Hematopoietic multipotent progenitor cell treated with erythropoietin and hydrocortisone succinate and interleukin-3 and kit ligand, for 17 days (in vitro differentiated cells): ENCODE measurements at regions not wholly inside any gene's neighbourhood (a gene's known extent, or its start where the extent isn't known, plus 50 kb on each side); places are given as distances from the start of the nearest gene placed in this dataset.
"Not testable (repeated sequence)": the region's sequence is repeated elsewhere in the genome, so short reads cannot be mapped to it uniquely, and the experiment has no call there.

Experiments
- DNase-seq: peaks from one replicate; pipeline ENCODE4 v3.0.0-alpha.2; 2015; ENCODE audit warnings: low spot score

DNA sequence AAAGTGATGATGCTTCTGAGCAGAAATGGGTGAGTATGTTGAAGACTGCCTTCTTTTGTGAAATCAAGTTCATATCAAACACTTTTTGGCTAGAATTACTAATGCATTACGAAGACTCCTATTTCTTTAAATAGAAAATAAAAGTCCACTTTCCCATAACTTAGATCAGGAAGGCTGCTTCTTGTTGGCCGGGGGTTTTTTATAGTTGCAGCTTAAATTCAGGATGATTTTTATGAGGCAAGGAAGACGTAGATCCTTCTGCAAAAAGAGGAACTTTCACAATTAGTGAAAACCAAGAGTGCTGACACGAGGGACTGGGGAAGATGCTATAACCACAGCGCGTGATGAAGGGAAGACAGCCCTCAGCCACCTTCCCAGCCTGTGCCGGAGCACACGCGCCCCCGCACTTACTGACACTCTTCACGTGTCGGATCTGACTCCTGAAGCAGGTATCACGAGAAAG lies 206.1 kb upstream of the PRDM1 start:
- no peak for DNase-seq

DNA sequence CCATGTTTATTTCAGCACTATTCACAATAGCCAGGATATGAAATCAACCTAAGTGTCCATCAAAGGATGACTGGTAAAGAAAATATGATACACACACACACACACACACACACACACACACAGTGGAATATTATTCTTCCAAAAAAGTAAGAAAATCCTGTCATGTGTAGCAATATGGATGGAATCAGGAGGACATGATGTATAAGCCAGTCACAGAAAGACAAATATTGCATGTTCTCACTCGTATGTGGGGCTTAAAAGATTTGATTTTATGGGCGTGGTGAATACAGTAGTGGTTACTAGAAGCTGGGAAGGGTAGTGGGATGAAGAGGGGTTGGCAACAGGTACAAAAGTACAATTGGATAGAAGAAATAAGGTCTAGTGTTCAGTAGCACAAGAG lies 207.0 kb upstream of the PRDM1 start:
- DNase-seq, result no peak

DNA sequence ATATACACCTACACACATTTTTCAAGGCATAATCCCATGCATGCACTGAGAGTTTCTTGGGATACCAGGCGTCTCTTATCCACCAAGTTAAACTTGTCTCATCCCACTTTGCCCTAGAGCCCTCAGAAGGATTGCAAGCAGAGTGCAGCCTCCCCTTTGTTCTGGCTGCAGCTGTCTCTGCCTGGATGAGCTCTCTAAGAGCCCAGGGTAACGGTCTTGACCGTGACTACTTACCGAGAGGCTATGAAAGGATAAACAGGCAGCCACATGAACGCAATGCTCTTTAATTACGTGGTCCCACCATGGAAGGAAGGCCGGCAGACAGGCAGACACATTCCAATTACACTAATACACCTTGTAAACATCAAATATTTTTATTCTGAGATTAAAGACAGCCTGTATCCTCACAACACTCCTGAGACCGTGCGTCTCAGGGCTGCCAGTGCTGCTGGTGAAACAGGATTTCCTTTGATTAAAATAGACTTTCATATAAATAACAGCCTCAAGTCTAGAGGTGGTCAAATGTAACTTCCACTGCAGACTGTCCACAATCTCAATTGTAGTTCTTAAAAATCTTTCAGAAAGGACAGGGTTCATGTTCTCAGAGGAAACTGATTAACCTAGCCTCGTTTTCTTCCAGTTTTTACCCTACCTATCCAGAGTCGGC lies 210.0 kb upstream of the PRDM1 start:
- no peak for DNase-seq

- no peak for DNase-seq
Observed at GRCh38 chr6:105874835-105875626, 211.1 kb upstream of the PRDM1 start.

DNA sequence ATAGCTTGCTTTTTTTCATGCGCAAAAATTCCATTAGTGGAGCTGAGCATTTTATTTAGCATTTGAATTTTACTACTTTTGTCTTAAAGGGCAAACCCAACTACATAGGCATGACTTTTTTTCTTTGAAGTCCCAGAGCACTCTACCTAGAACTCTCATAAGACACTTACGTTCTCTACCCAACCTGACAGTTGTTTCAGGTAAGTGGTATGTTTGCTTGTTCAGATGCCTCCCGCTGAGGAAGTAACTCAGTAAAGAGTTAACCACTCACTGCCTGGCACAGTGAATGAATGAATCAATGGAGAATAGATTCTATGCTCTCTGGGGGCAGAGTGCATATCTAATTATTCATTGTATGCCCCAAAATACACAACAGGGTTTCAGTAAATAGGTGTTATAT lies 212.3 kb upstream of the PRDM1 start:
- no peak for DNase-seq

- DNase-seq, result no peak
Observed at GRCh38 chr6:105873211-105873704, 212.9 kb upstream of the PRDM1 start.

DNA sequence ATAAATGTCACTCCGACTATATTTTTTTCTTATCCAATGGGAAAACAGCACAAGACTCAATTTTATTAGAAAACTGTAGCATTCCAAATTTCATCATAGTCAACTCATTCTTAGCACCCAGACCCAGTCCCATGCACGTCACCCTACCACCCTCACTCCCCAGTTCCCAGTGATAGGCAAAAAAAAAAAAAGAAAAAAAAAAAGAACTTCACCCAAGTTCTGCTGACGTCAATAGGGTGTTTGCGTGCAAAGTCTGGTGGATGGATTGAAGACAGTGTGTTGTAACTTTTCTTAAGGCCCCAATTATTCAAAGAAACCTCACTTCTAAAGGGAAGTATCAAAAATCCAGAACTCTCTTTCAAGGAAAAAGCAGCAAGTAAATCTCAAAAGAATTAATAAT lies 213.9 kb upstream of the PRDM1 start:
- no peak for DNase-seq

GRCh38 chr6:105871542-105871941 lies 214.6 kb upstream of the PRDM1 start:
- DNase-seq, result no peak

- no peak for DNase-seq
Observed at GRCh38 chr6:105869835-105870440, 216.2 kb upstream of the PRDM1 start.

- DNase-seq, result no peak
Observed at GRCh38 chr6:105868823-105869460, 217.2 kb upstream of the PRDM1 start.

DNA sequence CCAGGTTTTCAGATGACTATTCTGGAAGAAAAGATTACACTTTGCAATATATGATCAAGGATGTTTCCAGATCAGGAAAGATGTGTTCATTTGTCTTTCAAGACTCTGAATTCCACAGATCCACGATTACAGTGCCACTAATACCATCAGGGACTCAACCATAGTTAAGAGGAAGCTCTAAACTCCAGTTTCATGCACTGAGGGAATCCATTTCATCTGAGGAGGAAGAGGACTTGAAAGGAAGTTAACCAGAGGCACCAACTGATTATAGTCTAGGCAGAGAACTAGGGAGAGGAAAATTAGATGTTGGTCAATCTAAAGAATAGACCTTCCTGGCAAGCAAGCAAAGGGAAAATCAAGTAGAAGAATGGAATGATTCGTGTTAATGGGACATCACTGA lies 218.3 kb upstream of the PRDM1 start:
- DNase-seq, result no peak

DNA sequence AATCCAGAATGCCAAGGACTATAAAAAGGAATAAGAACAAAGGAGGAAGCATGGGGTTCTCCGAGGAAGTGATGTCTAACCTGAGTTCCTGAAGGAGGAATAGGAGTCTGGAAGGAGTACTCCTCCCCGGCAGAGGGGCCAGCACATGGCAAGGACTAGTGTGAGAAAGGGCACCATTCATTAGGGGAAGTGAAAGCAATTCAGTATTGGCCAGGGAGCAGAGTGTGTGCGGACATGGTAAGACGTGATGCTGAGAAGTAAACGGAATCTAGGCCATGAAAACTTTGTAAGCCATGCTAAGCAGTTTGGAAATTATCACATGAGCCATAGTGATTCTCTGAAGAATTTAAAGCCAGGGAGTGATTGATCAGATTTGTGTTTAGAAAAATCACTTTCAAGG lies 218.9 kb upstream of the PRDM1 start:
- no peak for DNase-seq

DNA sequence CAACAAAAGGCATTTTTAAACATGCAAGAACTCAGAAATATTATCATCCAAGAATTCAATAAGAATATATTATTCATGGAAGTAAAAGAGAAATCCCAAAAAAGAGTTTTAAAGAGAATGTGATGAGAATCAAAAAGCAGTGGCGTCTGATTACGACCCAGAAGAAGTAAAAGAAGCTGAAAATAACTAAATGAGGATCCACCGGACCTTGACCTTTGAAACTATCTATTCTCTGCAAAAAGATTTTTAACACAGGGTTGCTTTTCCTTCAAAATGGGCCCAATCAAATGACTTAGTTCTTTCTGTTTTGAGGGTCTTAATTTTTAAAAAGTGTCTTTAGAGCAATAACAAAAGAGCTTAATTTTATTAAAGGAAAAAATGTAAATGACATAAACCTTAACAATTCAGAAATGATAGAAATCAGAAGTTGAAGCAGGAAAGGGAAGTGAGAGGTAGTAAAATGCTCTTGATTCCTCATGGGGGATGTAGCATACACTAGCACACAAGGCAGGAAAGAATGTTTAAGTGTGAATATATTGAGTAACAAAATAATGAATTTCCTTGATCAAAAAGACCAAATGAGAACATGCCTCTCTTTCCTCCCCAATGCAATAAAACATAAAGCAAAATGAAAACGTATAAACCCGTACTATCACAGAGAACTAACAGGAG lies 223.1 kb upstream of the PRDM1 start:
- no peak for DNase-seq

GRCh38 chr6:105860927-105861326 lies 225.2 kb upstream of the PRDM1 start:
- not testable (repeated sequence) for DNase-seq

GRCh38 chr6:105859457-105859856 lies 226.7 kb upstream of the PRDM1 start:
- DNase-seq, result no peak

- DNase-seq, result not testable (repeated sequence)
Observed at GRCh38 chr6:105858639-105859038, 227.5 kb upstream of the PRDM1 start.

GRCh38 chr6:105855433-105855832 lies 230.7 kb upstream of the PRDM1 start:
- no peak for DNase-seq

DNA sequence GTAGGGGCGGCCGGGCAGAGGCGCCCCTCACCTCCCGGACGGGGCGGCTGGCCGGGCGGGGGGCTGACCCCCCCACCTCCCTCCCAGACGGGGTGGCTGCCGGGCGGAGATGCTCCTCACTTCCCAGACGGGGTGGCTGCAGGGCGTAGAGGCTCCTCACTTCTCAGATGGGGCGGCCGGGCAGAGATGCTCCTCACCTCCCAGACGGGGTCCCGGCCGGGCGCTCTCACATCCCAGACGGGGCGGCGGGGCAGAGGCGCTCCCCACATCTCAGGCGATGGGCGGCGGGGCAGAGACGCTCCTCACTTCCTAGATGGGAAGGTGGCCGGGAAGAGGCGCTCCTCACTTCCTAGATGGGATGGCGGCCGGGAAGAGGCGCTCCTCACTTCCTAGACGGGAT lies 232.2 kb upstream of the PRDM1 start:
- DNase-seq, result not testable (repeated sequence)

- no peak for DNase-seq
Observed at GRCh38 chr6:105851606-105852005, 234.5 kb upstream of the PRDM1 start.

- DNase-seq, result no peak
Observed at GRCh38 chr6:105851113-105851580, 235.0 kb upstream of the PRDM1 start.

DNA sequence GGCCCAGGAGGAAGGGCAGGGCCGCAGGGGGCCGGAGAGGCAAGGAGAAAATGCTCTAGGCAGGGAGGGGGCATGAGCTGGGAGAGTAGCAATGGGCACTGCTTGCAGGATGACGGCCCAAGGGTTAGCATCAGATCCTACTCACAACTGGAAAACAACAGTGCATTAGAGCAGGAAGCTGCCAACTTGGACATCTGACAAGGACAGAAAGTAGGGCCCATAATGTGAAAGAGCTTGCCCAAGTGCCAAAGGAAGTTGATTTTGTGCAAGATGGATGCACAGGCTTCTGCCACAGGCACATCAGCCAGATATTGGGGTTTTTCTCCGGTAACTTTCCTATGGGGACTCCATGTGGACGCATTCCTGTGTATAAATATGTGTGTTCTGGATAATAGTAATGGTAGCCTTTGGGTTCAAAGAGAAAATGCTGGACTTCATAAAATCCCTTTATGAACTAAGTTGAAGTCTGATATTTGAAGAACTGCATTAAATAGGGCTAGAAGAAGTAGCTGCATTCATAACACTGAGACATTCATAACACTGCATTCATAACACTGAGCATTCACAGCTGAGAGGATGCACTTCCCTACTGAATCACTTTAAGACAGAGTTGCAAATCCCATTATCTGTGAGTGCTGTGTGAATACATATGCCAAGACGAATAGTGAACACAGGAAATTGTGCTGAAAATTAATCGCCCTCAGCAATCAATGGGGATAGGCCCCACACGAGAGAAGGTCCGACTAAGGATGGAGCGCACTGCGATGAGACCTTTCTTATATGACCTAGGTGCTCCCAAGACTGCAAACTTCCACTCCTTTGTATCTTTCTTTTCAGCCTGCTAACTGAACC lies 235.6 kb upstream of the PRDM1 start:
- DNase-seq, result no peak
